HG02970 (cell line): ENCODE measurements at regions not wholly inside any gene's neighbourhood (a gene's known extent, or its start where the extent isn't known, plus 50 kb on each side); places are given as distances from the start of the nearest gene placed in this dataset.
"Not testable (repeated sequence)": the region's sequence is repeated elsewhere in the genome, so short reads cannot be mapped to it uniquely, and the experiment has no call there.

Experiments used
- ATAC-seq: cut with Tn5 transposase; IDR thresholded peaks from one replicate; pipeline ENCODE4 v1.9.1; 2021; ENCODE audit warnings: mild to moderate bottlenecking, moderate library complexity, moderate number of reproducible peaks; ENCODE audit not compliant: unreplicated experiment, low FRiP score

GRCh38 chr3:115381931-115382330, 234.8 kb upstream of the ZBTB20 start:
- no peak for ATAC-seq

- no peak for ATAC-seq
Measured at GRCh38 chr3:115384381-115384780, 237.3 kb upstream of the ZBTB20 start.

- ATAC-seq: no peak
Measured at GRCh38 chr3:115385774-115386730, 237.3 kb upstream of the GAP43 start.

- no peak for ATAC-seq
Measured at GRCh38 chr3:115388166-115388565, 235.1 kb upstream of the GAP43 start.

GRCh38 chr3:115388811-115389210, 234.5 kb upstream of the GAP43 start:
- ATAC-seq: no peak

- no peak for ATAC-seq
Measured at GRCh38 chr3:115396801-115397200, 226.5 kb upstream of the GAP43 start.

- ATAC-seq: no peak
Measured at GRCh38 chr3:115397433-115397832, 225.9 kb upstream of the GAP43 start.

GRCh38 chr3:115398506-115398905, 224.8 kb upstream of the GAP43 start:
- no peak for ATAC-seq

GRCh38 chr3:115399750-115400149, 223.6 kb upstream of the GAP43 start:
- no peak for ATAC-seq

- ATAC-seq: no peak
Measured at GRCh38 chr3:115401298-115401697, 222.0 kb upstream of the GAP43 start.

GRCh38 chr3:115401851-115402501, 221.3 kb upstream of the GAP43 start:
- ATAC-seq: no peak

- ATAC-seq: no peak
Measured at GRCh38 chr3:115402651-115403050, 220.7 kb upstream of the GAP43 start.

GRCh38 chr3:115403786-115404185, 219.5 kb upstream of the GAP43 start:
- ATAC-seq: no peak

GRCh38 chr3:115409596-115409995, 213.7 kb upstream of the GAP43 start:
- no peak for ATAC-seq

- not testable (repeated sequence) for ATAC-seq
Measured at GRCh38 chr3:115414610-115415009, 208.7 kb upstream of the GAP43 start.

- ATAC-seq: no peak
Measured at GRCh38 chr3:115415246-115415996, 207.9 kb upstream of the GAP43 start.

- no peak for ATAC-seq
Measured at GRCh38 chr3:115418583-115418982, 204.7 kb upstream of the GAP43 start.

- ATAC-seq: no peak
Measured at GRCh38 chr3:115420086-115420485, 203.2 kb upstream of the GAP43 start.

- no peak for ATAC-seq
Measured at GRCh38 chr3:115423170-115423569, 200.1 kb upstream of the GAP43 start.

GRCh38 chr3:115428841-115429240, 194.5 kb upstream of the GAP43 start:
- no peak for ATAC-seq

GRCh38 chr3:115436767-115437301, 186.5 kb upstream of the GAP43 start:
- no peak for ATAC-seq
